ENCODE measurements at regions not wholly inside any gene's neighbourhood (a gene's known extent, or its start where the extent isn't known, plus 50 kb on each side); places are given as distances from the start of the nearest gene placed in this dataset.

- Histone ChIP-seq H3K4me3 (no peak overlapping the region), H3K27ac (no peak overlapping the region), H3K36me3 (no peaks in the 10 kb centered on the region), H3K4me1 (ENCODE audit: low read depth) (no peaks in the 10 kb centered on the region), H3K27me3 (no peaks in the 10 kb centered on the region), H3K9me3 (ENCODE audit: low read depth) (no peaks in the 10 kb centered on the region)
- no peak for DNase-seq (ENCODE audit: low read depth in 1 of 2, low spot score in 1 of 2)
- TF ChIP-seq CTCF (IDR thresholded peaks at IDR 0.05; ENCODE audit: low read depth, low read length): no peak
Measured at GRCh38 chr2:163008642-163009041, 170.1 kb upstream of the KCNH7 start.

- no peak for TF ChIP-seq CTCF (IDR thresholded peaks at IDR 0.05; ENCODE audit: low read depth, low read length)
- no peak for DNase-seq (ENCODE audit: low read depth in 1 of 2, low spot score in 1 of 2)
- no peak overlapping the region for H3K27ac ChIP-seq
- no peak overlapping the region for H3K4me3 ChIP-seq
- H3K36me3 ChIP-seq: no peaks in the 10 kb centered on the region
- H3K9me3 ChIP-seq (ENCODE audit: low read depth): no peaks in the 10 kb centered on the region
- H3K4me1 ChIP-seq (ENCODE audit: low read depth): peaks cover 6% of the 10 kb centered on the region
- H3K27me3 ChIP-seq: no peaks in the 10 kb centered on the region
Measured at GRCh38 chr2:162994718-162995117, 156.2 kb upstream of the KCNH7 start.

- H3K27ac ChIP-seq: peak overlapping the region; percentile 6
Measured at GRCh38 chr2:162992828-162993227, 154.3 kb upstream of the KCNH7 start.

GRCh38 chr2:162989507-162989906, 150.9 kb upstream of the KCNH7 start:
- Histone ChIP-seq H3K36me3 (no peaks in the 10 kb centered on the region), H3K27ac (no peak overlapping the region), H3K9me3 (ENCODE audit: low read depth) (no peaks in the 10 kb centered on the region), H3K4me3 (no peak overlapping the region), H3K4me1 (ENCODE audit: low read depth) (peaks cover 8% of the 10 kb centered on the region), H3K27me3 (no peaks in the 10 kb centered on the region)
- TF ChIP-seq CTCF (IDR thresholded peaks at IDR 0.05; ENCODE audit: low read depth, low read length): no peak
- peak in 1 of 2 donors; percentile 19 for DNase-seq (ENCODE audit: low read depth in 1 of 2, low spot score in 1 of 2)

More at GRCh38 chr2:162992828-162993227, 154.3 kb upstream of the KCNH7 start:
- no peak for TF ChIP-seq CTCF (IDR thresholded peaks at IDR 0.05; ENCODE audit: low read depth, low read length)
- H3K27me3 ChIP-seq: no peaks in the 10 kb centered on the region
- no peak for DNase-seq (ENCODE audit: low read depth in 1 of 2, low spot score in 1 of 2)
- H3K36me3 ChIP-seq: no peaks in the 10 kb centered on the region
- no peaks in the 10 kb centered on the region for H3K9me3 ChIP-seq (ENCODE audit: low read depth)
- H3K4me3 ChIP-seq: no peak overlapping the region
- H3K4me1 ChIP-seq (ENCODE audit: low read depth): peaks cover 8% of the 10 kb centered on the region

- H3K36me3 ChIP-seq: no peaks in the 10 kb centered on the region
- H3K4me1 ChIP-seq (ENCODE audit: low read depth): peaks cover 3% of the 10 kb centered on the region
- no peak overlapping the region for H3K27ac ChIP-seq
- H3K9me3 ChIP-seq (ENCODE audit: low read depth): no peaks in the 10 kb centered on the region
- H3K27me3 ChIP-seq: no peaks in the 10 kb centered on the region
- TF ChIP-seq CTCF (IDR thresholded peaks at IDR 0.05; ENCODE audit: low read depth, low read length): no peak
- no peak overlapping the region for H3K4me3 ChIP-seq
- DNase-seq (ENCODE audit: low read depth in 1 of 2, low spot score in 1 of 2): no peak
Measured at GRCh38 chr2:162974771-162975170, 136.2 kb upstream of the KCNH7 start.

GRCh38 chr2:162972383-162972782, 133.8 kb upstream of the KCNH7 start:
- Histone ChIP-seq H3K27me3 (no peaks in the 10 kb centered on the region), H3K36me3 (no peaks in the 10 kb centered on the region), H3K9me3 (ENCODE audit: low read depth) (no peaks in the 10 kb centered on the region), H3K4me1 (ENCODE audit: low read depth) (peaks cover 25% of the 10 kb centered on the region), H3K27ac (no peak overlapping the region), H3K4me3 (no peak overlapping the region)
- no peak for TF ChIP-seq CTCF (IDR thresholded peaks at IDR 0.05; ENCODE audit: low read depth, low read length)
- DNase-seq (ENCODE audit: low read depth in 1 of 2, low spot score in 1 of 2): no peak

Data from cardiac muscle cell (in vitro differentiated cells and primary cell).